SK-N-MC (cell line): ENCODE measurements at regions not wholly inside any gene's neighbourhood (a gene's known extent, or its start where the extent isn't known, plus 50 kb on each side); places are given as distances from the start of the nearest gene placed in this dataset.

Experiments
- DNase-seq: peaks from one replicate; pipeline ENCODE4 v3.0.0-alpha.2; 2011; ENCODE audit warnings: low read depth, low spot score
- H3K27ac ChIP-seq: fragments of 200-600 bp; sonication (generic); 2 replicates; pipeline ENCODE4 v1.5.1; 2016; ENCODE audit warnings: mixed run types
- H3K36me3 ChIP-seq: fragments of 200-600 bp; sonication (generic); 2 replicates; pipeline ENCODE4 v1.6.1; 2017; ENCODE audit warnings: antibody characterized with exemption, low read length, mixed read lengths; ENCODE audit not compliant: insufficient read depth
- H3K4me3 ChIP-seq: fragments of 200-600 bp; sonication (generic); 2 replicates; pipeline ENCODE4 v1.5.1; 2016
- H3K9ac ChIP-seq: fragments of 200-600 bp; sonication (generic); 2 replicates; pipeline ENCODE4 v1.8.0; 2017; ENCODE audit warnings: mixed run types, mixed read lengths; ENCODE audit not compliant: insufficient read length
- H3K9me3 ChIP-seq: fragments of 200-600 bp; sonication (generic); 2 replicates; pipeline ENCODE4 v1.6.1; 2017; ENCODE audit warnings: low read depth, mild to moderate bottlenecking, antibody characterized with exemption, low read length, moderate library complexity, mixed read lengths
- EZH2 ChIP-seq: fragments of 200-600 bp; sonication (generic); IDR thresholded peaks from one replicate; pipeline ENCODE4 v1.6.1; 2017; ENCODE audit warnings: antibody characterized with exemption
- FOXP2 ChIP-seq: optimal IDR thresholded peaks from 2 replicates; pipeline ENCODE3; 2011; ENCODE audit warnings: mild to moderate bottlenecking, moderate library complexity; ENCODE audit not compliant: insufficient read depth; ENCODE audit errors: extremely low read length, control extremely low read depth
- POLR2AphosphoS5 ChIP-seq: IDR thresholded peaks from 2 replicates; pipeline ENCODE4 v1.6.1; 2012; ENCODE audit warnings: mild to moderate bottlenecking, low read depth, low read length, borderline replicate concordance

DNA sequence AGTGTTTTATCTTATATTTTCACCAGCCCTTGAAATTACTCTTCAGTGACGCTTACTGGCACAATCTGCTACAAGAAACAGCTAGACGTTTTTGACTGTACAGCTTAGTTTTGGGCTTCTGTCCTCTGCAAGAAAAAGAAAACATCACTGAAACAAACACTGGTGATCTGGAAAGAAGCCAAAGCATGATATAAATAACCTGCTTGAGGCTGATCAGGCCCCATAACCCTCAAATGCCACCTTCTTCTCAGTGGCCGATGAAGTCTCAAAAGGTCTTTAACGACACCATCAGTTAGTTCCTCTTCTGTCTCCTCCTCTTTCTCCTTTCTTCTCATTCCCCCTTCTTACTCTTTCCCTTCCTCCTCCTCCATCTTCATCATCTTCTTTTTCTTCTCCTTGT, 942.3 kb upstream of the TMEM132C start:
- no peaks in the 10 kb centered on the region for H3K9me3 ChIP-seq
- TF ChIP-seq FOXP2 (no peak), EZH2 (no peak), POLR2AphosphoS5 (no peak)
- no peaks in the 10 kb centered on the region for H3K36me3 ChIP-seq
- no peak overlapping the region for H3K27ac ChIP-seq
- DNase-seq: no peak
- no peak overlapping the region for H3K9ac ChIP-seq
- no peak overlapping the region for H3K4me3 ChIP-seq

DNA sequence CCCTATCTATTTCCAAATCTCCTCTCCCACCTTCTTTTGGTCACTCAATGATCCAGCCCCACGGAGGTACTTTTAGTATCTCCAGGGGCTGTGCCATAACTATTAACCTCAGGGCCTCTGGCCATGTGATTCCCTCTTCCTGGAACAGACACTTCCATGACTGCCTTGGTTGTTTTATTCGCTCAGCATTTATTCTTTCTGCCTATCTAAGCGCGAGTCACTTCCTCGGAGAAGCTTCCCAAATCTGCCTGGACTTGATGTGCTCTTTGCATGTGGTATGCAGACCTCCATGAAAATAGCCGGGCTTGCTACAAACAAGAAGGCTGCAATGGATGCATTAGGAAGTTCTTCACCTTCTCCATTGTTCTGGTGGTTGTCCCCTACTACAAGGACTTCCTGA, 939.0 kb upstream of the TMEM132C start:
- Histone ChIP-seq H3K36me3 (no peaks in the 10 kb centered on the region), H3K9me3 (no peaks in the 10 kb centered on the region), H3K4me3 (no peak overlapping the region), H3K9ac (no peak overlapping the region), H3K27ac (no peak overlapping the region)
- no peak for DNase-seq
- no peak for TF ChIP-seq POLR2AphosphoS5
- no peak for TF ChIP-seq FOXP2
- TF ChIP-seq EZH2: no peak

DNA sequence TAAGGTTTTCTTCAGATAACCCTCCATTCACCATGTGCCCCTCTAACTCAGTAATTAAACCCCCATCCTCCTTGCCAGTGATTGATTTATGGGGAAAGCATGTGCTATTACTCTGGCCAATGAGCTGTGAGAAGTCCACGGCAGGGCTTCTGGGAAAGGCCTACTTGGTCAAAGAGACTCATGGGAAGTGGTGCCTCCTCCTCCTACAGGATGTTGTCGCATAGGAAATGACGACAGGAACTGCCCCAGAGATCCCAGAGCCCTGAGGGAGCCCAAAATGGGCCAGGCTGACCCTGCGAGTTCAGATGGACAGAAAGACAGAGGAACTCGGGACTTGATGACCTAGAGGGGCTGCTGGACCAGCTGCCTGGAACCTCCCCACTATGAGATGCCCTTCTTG, 938.1 kb upstream of the TMEM132C start:
- no peaks in the 10 kb centered on the region for H3K36me3 ChIP-seq
- no peak overlapping the region for H3K4me3 ChIP-seq
- TF ChIP-seq FOXP2: no peak

DNA sequence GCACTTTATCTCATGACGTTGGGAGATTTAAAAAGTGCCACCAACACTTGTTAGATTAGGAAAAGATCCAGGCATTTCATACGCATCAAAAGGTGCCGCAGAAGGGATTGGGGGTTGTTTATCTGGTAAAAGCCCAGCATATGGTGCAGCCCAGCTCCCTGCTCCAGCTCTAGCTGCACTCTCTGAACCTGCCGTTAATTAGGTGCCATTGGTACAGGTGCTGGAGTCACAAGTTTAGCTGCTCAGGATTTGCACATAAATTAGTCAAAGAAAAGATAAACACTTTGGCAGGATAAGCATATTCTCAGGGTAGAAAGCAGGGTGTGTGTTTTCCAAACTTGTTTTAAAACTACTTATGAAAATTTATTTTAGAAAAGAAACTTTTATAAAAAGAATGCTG, 932.6 kb upstream of the TMEM132C start:
- no peak for TF ChIP-seq EZH2
- TF ChIP-seq FOXP2: no peak
- no peak for TF ChIP-seq POLR2AphosphoS5
- Histone ChIP-seq H3K4me3 (no peak overlapping the region), H3K27ac (no peak overlapping the region), H3K9me3 (no peaks in the 10 kb centered on the region), H3K9ac (no peak overlapping the region), H3K36me3 (no peaks in the 10 kb centered on the region)
- DNase-seq: no peak

More for the DNA sequence above, 938.1 kb upstream of the TMEM132C start:
- Histone ChIP-seq H3K9ac (no peak overlapping the region), H3K27ac (no peak overlapping the region), H3K9me3 (no peaks in the 10 kb centered on the region)
- no peak for DNase-seq

DNA sequence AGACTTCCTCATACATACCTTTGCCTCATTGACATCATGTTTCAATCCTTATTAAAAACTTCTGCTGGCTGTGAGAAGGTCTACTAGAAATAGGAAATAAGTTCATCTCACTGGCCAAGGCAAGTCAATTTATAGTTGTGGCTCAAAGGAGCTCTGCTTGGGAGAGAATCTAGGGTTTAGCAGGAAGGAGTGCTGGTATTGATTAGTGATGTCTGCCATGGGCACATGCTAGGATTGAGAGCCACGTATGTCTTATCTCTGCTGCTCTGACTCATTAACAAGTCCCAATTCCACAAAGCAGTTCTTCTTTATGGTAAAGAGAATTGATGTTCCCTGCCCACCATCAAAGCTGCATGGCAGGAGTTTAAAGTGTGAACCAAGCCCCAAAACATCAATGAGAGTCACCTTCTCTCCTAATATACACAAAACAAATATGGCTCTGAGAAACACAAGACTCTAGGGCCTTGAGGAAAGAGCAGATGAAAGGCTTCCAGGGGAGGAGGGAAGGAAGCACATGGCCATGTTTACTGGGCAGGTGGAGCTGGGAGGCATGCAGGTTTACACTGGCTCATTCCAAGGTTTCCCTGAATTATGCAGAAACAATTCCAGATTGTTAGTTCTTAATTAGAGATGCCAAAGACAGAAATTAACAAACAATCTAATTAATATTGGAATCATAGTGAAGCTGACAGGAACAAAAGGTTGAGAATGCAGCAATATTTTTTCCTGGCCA, 931.9 kb upstream of the TMEM132C start:
- Histone ChIP-seq H3K36me3 (no peaks in the 10 kb centered on the region), H3K4me3 (no peak overlapping the region), H3K9ac (no peak overlapping the region), H3K27ac (no peak overlapping the region), H3K9me3 (no peaks in the 10 kb centered on the region)
- TF ChIP-seq POLR2AphosphoS5 (no peak), EZH2 (no peak), FOXP2 (no peak)
- no peak for DNase-seq

DNA sequence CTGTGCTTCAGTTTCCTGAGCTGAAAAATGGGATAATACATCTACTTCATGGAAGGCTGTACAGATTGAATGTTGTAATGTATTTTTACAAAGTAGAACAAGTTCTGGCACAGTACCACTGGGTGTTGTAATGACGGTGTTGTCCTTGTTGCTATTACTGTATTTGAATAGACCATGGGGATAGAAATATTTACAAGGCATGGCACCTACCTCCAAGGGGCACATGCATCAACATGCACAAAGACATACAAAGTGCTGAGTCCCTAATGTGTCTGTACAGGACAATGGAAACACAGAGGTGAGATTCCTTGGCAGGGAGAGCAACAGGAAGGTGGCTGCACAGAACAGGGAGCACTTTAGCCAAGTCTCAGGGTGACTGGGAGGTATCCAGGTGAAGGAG, 930.6 kb upstream of the TMEM132C start:
- Histone ChIP-seq H3K4me3 (no peak overlapping the region), H3K27ac (no peak overlapping the region), H3K9me3 (no peaks in the 10 kb centered on the region), H3K9ac (no peak overlapping the region), H3K36me3 (no peaks in the 10 kb centered on the region)
- no peak for DNase-seq
- no peak for TF ChIP-seq FOXP2
- no peak for TF ChIP-seq POLR2AphosphoS5
- TF ChIP-seq EZH2: no peak

- Histone ChIP-seq H3K9me3 (no peaks in the 10 kb centered on the region), H3K36me3 (no peaks in the 10 kb centered on the region), H3K9ac (no peak overlapping the region), H3K4me3 (no peak overlapping the region), H3K27ac (no peak overlapping the region)
- DNase-seq: no peak
- TF ChIP-seq FOXP2 (no peak), EZH2 (no peak), POLR2AphosphoS5 (no peak)
Measured at GRCh38 chr12:127339065-127339464, 927.9 kb upstream of the TMEM132C start.

GRCh38 chr12:127340381-127340780, 926.6 kb upstream of the TMEM132C start:
- Histone ChIP-seq H3K9me3 (no peaks in the 10 kb centered on the region), H3K4me3 (no peak overlapping the region), H3K27ac (no peak overlapping the region), H3K9ac (no peak overlapping the region), H3K36me3 (no peaks in the 10 kb centered on the region)
- DNase-seq: no peak
- TF ChIP-seq FOXP2 (no peak), EZH2 (no peak), POLR2AphosphoS5 (no peak)

DNA sequence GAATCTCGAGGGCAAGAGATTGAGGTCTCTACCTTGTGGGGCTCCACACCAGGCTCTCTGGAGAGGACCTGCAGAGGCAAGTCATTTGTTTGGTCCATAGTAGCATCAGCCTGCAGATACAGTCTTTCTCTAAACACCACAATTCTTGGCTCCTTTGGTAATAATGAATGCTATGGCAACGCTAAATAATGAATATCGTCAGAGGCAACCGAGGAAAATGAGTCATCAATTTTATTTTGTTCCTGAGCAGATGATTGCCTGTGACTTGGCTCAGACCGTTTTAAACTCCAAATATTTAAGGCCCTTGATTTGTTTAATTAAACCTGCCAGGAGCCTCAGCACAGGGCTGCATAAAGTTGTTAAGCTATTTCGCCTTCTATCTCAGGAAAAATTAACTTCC, 924.1 kb upstream of the TMEM132C start:
- H3K9ac ChIP-seq: no peak overlapping the region
- TF ChIP-seq FOXP2: no peak
- no peak for TF ChIP-seq EZH2
- TF ChIP-seq POLR2AphosphoS5: no peak

More for the DNA sequence above, 924.1 kb upstream of the TMEM132C start:
- Histone ChIP-seq H3K36me3 (no peaks in the 10 kb centered on the region), H3K27ac (no peak overlapping the region), H3K4me3 (no peak overlapping the region), H3K9me3 (no peaks in the 10 kb centered on the region)
- no peak for DNase-seq
